Activated CD8-positive, alpha-beta memory T cell treated with anti-CD3 and anti-CD28 coated beads for 4 hours (primary cell): ENCODE measurements at regions not wholly inside any gene's neighbourhood (a gene's known extent, or its start where the extent isn't known, plus 50 kb on each side); places are given as distances from the start of the nearest gene placed in this dataset.
A peak's percentile ranks its signal among the peaks of the same experiment; 100 is the strongest.

Source experiments
- DNase-seq, 2 donors: peaks; one replicate each; pipeline ENCODE4 v3.0.0-alpha.2; 2020; ENCODE audit warnings: low read depth in 2 of 2

GRCh38 chr2:789529-789928 lies 112.3 kb upstream of the TMEM18 start:
- DNase-seq, result no peak

- no peak for DNase-seq
Measured at GRCh38 chr2:788227-789032, 111.2 kb upstream of the TMEM18 start.

- DNase-seq, result no peak
Measured at GRCh38 chr2:784753-785152, 107.5 kb upstream of the TMEM18 start.

- no peak for DNase-seq
Measured at GRCh38 chr2:780581-780980, 103.4 kb upstream of the TMEM18 start.

DNA sequence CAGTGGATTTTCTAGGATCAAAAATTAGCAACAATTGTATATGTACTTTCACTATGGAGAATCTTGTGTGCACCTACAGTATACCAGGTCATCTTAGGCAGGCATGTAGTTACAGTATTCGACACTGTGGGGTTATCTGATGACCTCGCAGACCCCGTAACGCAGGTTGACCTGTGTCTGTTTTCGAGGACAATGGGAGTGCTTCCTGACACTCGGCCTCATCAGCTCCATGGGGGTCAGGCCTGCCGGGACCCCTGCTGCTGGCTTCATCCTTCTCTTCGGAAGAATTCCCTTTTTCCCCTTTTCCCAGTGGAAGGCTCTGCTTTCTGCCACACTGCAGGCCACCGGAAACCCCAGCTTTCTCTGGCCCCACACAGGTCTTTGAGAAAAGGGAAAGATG lies 102.8 kb upstream of the TMEM18 start:
- DNase-seq, result no peak

- no peak for DNase-seq
Measured at GRCh38 chr2:778731-779350, 101.6 kb upstream of the TMEM18 start.

DNA sequence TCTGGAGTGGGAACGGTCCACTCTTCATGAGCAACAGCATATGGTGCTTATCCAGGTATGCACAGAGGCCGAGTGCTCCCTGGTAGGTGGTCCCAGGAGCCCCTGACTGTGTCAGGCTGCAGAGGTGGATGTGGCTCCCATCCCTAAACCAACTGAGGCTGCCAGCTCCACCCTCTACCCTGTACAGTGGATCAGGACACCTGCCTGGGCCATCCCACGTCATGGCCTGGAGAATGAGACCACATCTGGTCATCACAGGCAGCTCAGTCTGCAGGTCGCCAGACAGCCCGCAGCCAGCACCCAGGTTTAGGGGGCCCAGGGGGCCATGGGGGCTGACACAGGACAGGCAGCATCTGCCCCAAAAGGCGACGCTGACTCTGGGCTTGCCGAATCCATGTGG lies 100.3 kb upstream of the TMEM18 start:
- no peak for DNase-seq

DNA sequence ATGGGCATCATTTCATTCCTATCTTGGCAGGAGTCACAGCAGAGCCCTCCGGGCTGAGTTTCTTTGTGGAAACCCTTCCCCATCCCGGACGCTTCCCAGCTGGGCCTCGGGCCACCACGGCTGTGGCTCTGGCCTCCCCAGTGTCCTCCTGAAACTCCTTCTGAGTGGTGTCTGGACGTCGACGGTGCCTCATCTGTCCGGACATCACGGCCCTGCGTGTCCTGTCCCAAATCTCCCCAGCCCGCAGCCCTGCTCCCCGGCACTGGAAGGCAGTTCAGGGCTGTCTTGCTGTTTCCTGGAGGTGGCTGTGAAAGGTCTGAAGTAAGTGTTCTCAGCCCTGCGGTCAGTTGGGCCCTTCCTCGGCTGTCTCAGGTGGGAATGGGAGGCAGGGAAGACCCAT lies 99.8 kb upstream of the TMEM18 start:
- DNase-seq, result no peak

- no peak for DNase-seq
Measured at GRCh38 chr2:776487-776886, 99.3 kb upstream of the TMEM18 start.

GRCh38 chr2:776038-776437 lies 98.8 kb upstream of the TMEM18 start:
- DNase-seq, result no peak

DNA sequence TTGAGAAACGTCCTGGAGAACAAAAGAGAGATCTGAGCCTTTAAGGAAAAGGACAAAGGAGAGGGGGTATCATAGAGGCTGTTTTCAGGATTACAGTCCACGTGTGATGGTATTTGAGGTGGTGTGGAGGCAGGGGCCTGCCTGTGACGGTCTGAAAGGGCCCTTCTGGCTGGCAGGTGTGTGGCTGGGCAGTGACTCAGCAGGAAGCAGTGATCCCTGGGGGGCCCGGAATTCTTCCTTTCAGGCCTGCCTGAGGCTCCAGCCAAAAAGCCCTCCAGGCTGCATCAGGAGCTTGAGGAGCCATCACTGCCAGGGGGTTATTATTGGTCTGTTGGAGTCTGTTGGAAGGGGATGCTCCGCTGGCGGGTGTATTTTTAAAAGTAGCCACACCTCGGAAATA lies 97.2 kb upstream of the TMEM18 start:
- no peak for DNase-seq

- DNase-seq, result no peak
Measured at GRCh38 chr2:773256-774160, 96.3 kb upstream of the TMEM18 start.

DNA sequence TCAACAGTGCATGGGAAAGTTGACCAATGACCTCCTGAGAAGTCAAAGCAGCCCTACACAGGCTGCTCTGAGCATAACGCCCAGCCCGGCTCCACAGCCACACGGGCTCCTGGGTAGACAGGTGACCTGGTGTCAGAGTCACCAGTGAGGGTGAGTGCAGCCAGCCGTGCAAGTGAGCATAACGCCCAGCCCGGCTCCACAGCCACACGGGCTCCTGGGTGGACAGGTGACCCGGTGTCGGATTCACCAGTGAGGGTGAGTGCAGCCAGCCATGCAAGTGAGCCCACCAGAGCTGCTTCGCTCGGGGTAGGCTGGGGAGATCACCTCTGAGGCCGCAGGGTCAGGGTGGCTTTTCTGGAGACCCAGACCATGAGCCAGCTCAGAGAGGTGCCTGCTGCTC lies 94.3 kb upstream of the TMEM18 start:
- DNase-seq, result no peak

DNA sequence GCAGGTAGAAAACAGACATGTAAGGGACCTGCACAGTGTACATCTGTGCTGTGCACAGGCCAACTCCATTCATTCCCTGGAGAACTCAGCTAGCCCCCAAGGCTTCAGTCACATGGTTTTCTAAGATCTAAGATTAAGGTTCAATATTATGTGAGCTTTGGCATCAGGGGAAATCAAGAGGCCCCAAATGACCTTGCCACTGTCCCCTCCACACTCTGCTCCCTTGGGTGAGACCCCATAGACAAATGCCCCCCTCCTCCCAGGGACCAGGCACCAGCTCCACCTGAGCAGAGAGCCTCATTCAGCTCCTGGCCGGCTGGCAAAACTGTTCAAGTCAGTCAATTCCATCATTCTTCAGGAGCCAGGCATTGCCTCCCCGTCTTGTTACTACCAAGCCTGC lies 93.6 kb upstream of the TMEM18 start:
- DNase-seq, result no peak

GRCh38 chr2:769771-770170 lies 92.6 kb upstream of the TMEM18 start:
- no peak for DNase-seq

GRCh38 chr2:768451-768850 lies 91.2 kb upstream of the TMEM18 start:
- DNase-seq, result no peak

- DNase-seq, result no peak
Measured at GRCh38 chr2:767944-768343, 90.7 kb upstream of the TMEM18 start.

DNA sequence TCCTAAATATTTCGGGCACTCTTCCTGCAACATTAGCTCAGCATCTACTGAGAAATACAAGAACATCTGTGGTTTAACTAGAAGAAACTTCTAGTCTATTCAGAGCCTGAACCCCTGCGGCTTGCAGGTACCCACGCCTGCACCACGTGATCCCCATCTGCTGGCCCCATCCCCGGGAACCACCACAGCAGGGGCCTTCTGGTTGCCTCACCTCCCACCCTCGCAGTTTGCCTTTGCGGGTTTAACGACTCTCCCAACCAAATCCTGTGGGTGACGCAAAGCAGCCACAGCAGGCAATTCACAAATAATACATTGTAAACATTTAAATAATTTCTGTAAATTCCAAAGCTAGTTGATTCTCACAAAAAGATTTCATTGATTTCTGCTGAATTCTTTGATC lies 90.2 kb upstream of the TMEM18 start:
- peak; percentile 4 to 5 for DNase-seq

- DNase-seq, result no peak
Measured at GRCh38 chr2:766255-766654, 89.0 kb upstream of the TMEM18 start.

DNA sequence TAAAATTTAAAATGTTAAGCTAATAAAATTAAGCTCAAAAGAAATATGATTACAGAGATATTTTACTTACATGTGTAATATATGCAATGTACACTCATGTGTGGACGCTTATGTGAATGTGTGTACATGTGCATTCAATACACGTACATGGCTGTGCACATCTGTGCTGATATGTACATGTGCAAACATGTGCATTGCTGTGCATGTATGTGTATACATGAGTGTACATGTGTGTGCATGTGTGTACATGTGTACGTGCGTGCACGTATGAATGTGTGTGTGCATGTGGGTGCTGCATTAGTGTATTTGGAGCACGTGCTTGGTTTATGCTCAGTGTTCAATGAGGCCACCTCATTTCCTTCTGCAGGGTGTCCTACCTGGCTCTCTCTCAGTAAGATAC lies 88.2 kb upstream of the TMEM18 start:
- DNase-seq, result no peak

- DNase-seq, result no peak
Measured at GRCh38 chr2:763766-764525, 86.7 kb upstream of the TMEM18 start.

- no peak for DNase-seq
Measured at GRCh38 chr2:762646-763045, 85.4 kb upstream of the TMEM18 start.
